WTC11 (cell line): ENCODE measurements at regions not wholly inside any gene's neighbourhood (a gene's known extent, or its start where the extent isn't known, plus 50 kb on each side); places are given as distances from the start of the nearest gene placed in this dataset.

Experiments used
- ATAC-seq: fragments of 200-7000 bp; cut with Tn5 transposase; 2 replicates; pipeline ENCODE4 v1.10.0; 2021; ENCODE audit warnings: mild to moderate bottlenecking, moderate library complexity
- CTCF ChIA-PET: fragments of 300-600 bp; sonication (Branson Sonifier 250); formaldehyde crosslinking; loops from one replicate; lab custom pipeline; 2021; ENCODE audit warnings: antibody characterized with exemption; lab: Charles Lee
- POLR2A ChIA-PET: fragments of 350-600 bp; sonication (Branson Sonifier 250); formaldehyde crosslinking; loops from one replicate; lab custom pipeline; 2021; ENCODE audit warnings: antibody characterized with exemption; lab: Charles Lee
- DNase-seq: peaks from one replicate; pipeline ENCODE4 v3.0.0; 2021; ENCODE audit warnings: low spot score
- H3K27ac Mint-ChIP-seq: 2 replicates; pipeline ENCODE4 v1.8.0; 2021; ENCODE audit warnings: mixed read lengths
- H3K27me3 Mint-ChIP-seq: 2 replicates; pipeline ENCODE4 v1.8.0; 2021; ENCODE audit warnings: low read depth, mild to moderate bottlenecking, moderate library complexity, mixed read lengths
- H3K36me3 Mint-ChIP-seq: 2 replicates; pipeline ENCODE4 v1.8.0; 2021; ENCODE audit warnings: mixed read lengths
- H3K4me1 Mint-ChIP-seq: 2 replicates; pipeline ENCODE4 v1.8.0; 2022; ENCODE audit warnings: mixed read lengths
- H3K4me3 Mint-ChIP-seq: 2 replicates; pipeline ENCODE4 v1.8.0; 2021; ENCODE audit warnings: mild to moderate bottlenecking, moderate library complexity, mixed read lengths
- H3K9me3 Mint-ChIP-seq: 2 replicates; pipeline ENCODE4 v1.8.0; 2021; ENCODE audit warnings: mixed read lengths
- ATF1 ChIP-seq: sonication (generic); formaldehyde crosslinking; IDR thresholded peaks from 2 replicates; pipeline ENCODE4 v1.8.1; 2023; ENCODE audit warnings: mild to moderate bottlenecking, moderate library complexity, missing genetic modification reagents
- ATF2 ChIP-seq: sonication (generic); formaldehyde crosslinking; IDR thresholded peaks from 2 replicates; pipeline ENCODE4 v1.8.1; 2022; ENCODE audit warnings: low read depth, missing genetic modification reagents, borderline replicate concordance
- CTCF ChIP-seq: fragments of 200-600 bp; IDR thresholded peaks from 2 replicates; pipeline ENCODE4 v1.8.0; 2022; ENCODE audit warnings: antibody characterized with exemption
- E2F5 ChIP-seq: sonication (generic); formaldehyde crosslinking; IDR thresholded peaks from 2 replicates; pipeline ENCODE4 v1.8.1; 2022; ENCODE audit warnings: mild to moderate bottlenecking, moderate library complexity, missing genetic modification reagents
- ELF4 ChIP-seq: sonication (generic); formaldehyde crosslinking; IDR thresholded peaks from 2 replicates; pipeline ENCODE4 v1.8.1; 2022; ENCODE audit warnings: low read depth, mild to moderate bottlenecking, moderate library complexity, missing genetic modification reagents
- FOXK1 ChIP-seq: sonication (generic); formaldehyde crosslinking; IDR thresholded peaks from 2 replicates; pipeline ENCODE4 v1.8.0; 2022; ENCODE audit warnings: mild to moderate bottlenecking, moderate library complexity, missing genetic modification reagents
- GRHL2 ChIP-seq: fragments of 250-450 bp; sonication (Bioruptor Pico); IDR thresholded peaks from 2 replicates; pipeline ENCODE4 v1.8.0; 2022; ENCODE audit warnings: mild to moderate bottlenecking, moderate library complexity; ENCODE audit not compliant: insufficient replicate concordance, severe bottlenecking
- HMGXB4 ChIP-seq: sonication (generic); formaldehyde crosslinking; IDR thresholded peaks from 2 replicates; pipeline ENCODE4 v1.8.1; 2023; ENCODE audit warnings: mild to moderate bottlenecking, moderate library complexity, missing genetic modification reagents
- IRF1 ChIP-seq: sonication (generic); formaldehyde crosslinking; IDR thresholded peaks from 2 replicates; pipeline ENCODE4 v1.8.0; 2023; ENCODE audit warnings: missing genetic modification reagents
- KAT7 ChIP-seq: sonication (generic); formaldehyde crosslinking; IDR thresholded peaks from 2 replicates; pipeline ENCODE4 v1.8.1; 2023; ENCODE audit warnings: missing genetic modification reagents, mild to moderate bottlenecking, borderline replicate concordance
- NFATC4 ChIP-seq: fragments of 250-450 bp; sonication (Bioruptor Pico); IDR thresholded peaks from 2 replicates; pipeline ENCODE4 v1.9.0; 2021; ENCODE audit warnings: mild to moderate bottlenecking
- PREB ChIP-seq: sonication (generic); formaldehyde crosslinking; IDR thresholded peaks from 2 replicates; pipeline ENCODE4 v1.8.1; 2022; ENCODE audit warnings: mild to moderate bottlenecking, missing genetic modification reagents, moderate library complexity, borderline replicate concordance
- RELA ChIP-seq: sonication (generic); formaldehyde crosslinking; IDR thresholded peaks from 2 replicates; pipeline ENCODE4 v1.8.1; 2022; ENCODE audit warnings: missing genetic modification reagents, mild to moderate bottlenecking, borderline replicate concordance
- SP1 ChIP-seq: sonication (generic); formaldehyde crosslinking; conservative IDR thresholded peaks from 2 replicates; pipeline ENCODE4 v1.8.1; 2022; ENCODE audit warnings: missing genetic modification reagents
- TEAD1 ChIP-seq: sonication (generic); formaldehyde crosslinking; IDR thresholded peaks from 2 replicates; pipeline ENCODE4 v1.8.0; 2022; ENCODE audit warnings: mild to moderate bottlenecking, missing genetic modification reagents
- TP53 ChIP-seq: sonication (generic); formaldehyde crosslinking; IDR thresholded peaks from 2 replicates; pipeline ENCODE4 v1.8.1; 2023; ENCODE audit warnings: mild to moderate bottlenecking, missing genetic modification reagents
- USF1 ChIP-seq: sonication (generic); formaldehyde crosslinking; IDR thresholded peaks from 2 replicates; pipeline ENCODE4 v1.8.0; 2022; ENCODE audit warnings: mild to moderate bottlenecking, missing genetic modification reagents
- ZBTB43 ChIP-seq: sonication (generic); formaldehyde crosslinking; IDR thresholded peaks from 2 replicates; pipeline ENCODE4 v1.8.1; 2023; ENCODE audit warnings: mild to moderate bottlenecking, missing genetic modification reagents
- ZMAT4 ChIP-seq: fragments of 250-450 bp; sonication (Bioruptor Pico); IDR thresholded peaks from 2 replicates; pipeline ENCODE4 v1.9.0; 2021; ENCODE audit warnings: mild to moderate bottlenecking
- ZNF138 ChIP-seq: sonication (generic); formaldehyde crosslinking; conservative IDR thresholded peaks from 2 replicates; pipeline ENCODE4 v1.8.1; 2022; ENCODE audit warnings: mild to moderate bottlenecking, moderate library complexity, missing genetic modification reagents
- ZNF219 ChIP-seq: sonication (generic); formaldehyde crosslinking; IDR thresholded peaks from 2 replicates; pipeline ENCODE4 v1.8.0; 2023; ENCODE audit warnings: missing genetic modification reagents, mild to moderate bottlenecking, borderline replicate concordance
- ZNF232 ChIP-seq: sonication (generic); formaldehyde crosslinking; IDR thresholded peaks from 2 replicates; pipeline ENCODE4 v1.8.0; 2022; ENCODE audit warnings: mild to moderate bottlenecking, missing genetic modification reagents
- ZNF317 ChIP-seq: sonication (generic); formaldehyde crosslinking; IDR thresholded peaks from 2 replicates; pipeline ENCODE4 v1.8.1; 2023; ENCODE audit warnings: low read depth, mild to moderate bottlenecking, moderate library complexity, missing genetic modification reagents, borderline replicate concordance
- ZNF416 ChIP-seq: fragments of 250-450 bp; sonication (Bioruptor Pico); IDR thresholded peaks from 2 replicates; pipeline ENCODE4 v1.9.0; 2021; ENCODE audit warnings: mild to moderate bottlenecking, inconsistent platforms
- ZSCAN18 ChIP-seq: fragments of 250-450 bp; sonication (Bioruptor Pico); IDR thresholded peaks from 2 replicates; pipeline ENCODE4 v2.1.2; 2022; ENCODE audit warnings: mild to moderate bottlenecking, moderate library complexity

GRCh38 chrX:4175221-4175620 lies 461.8 kb upstream of the PRKX start:
- Mint-ChIP-seq H3K4me3 (no peak overlapping the region), H3K36me3 (peaks cover 2% of the 10 kb centered on the region), H3K9me3 (peaks cover 28% of the 10 kb centered on the region), H3K4me1 (peaks cover 9% of the 10 kb centered on the region; the same call in 1 of the 2 replicates), H3K27me3 (no peaks in the 10 kb centered on the region; the same call in 1 of the 2 replicates), H3K27ac (no peak overlapping the region)
- POLR2A ChIA-PET, result no interaction called here
- ATAC-seq, result no peak
- no peak for TF ChIP-seq GRHL2 (CRISPR knock-in tag)
- no peak for TF ChIP-seq ZNF317
- TF ChIP-seq ZNF416 (CRISPR knock-in tag), result no peak
- no peak for TF ChIP-seq SP1 (CRISPR knock-in tag)
- no peak for TF ChIP-seq ATF1 (CRISPR knock-in tag)
- TF ChIP-seq RELA (CRISPR knock-in tag), result no peak
- TF ChIP-seq ELF4 (CRISPR knock-in tag), result no peak
- no peak for TF ChIP-seq ATF2 (CRISPR knock-in tag)
- no peak for TF ChIP-seq TP53
- TF ChIP-seq ZBTB43 (CRISPR knock-in tag), result no peak
- no peak for TF ChIP-seq ZNF232
- TF ChIP-seq E2F5 (CRISPR knock-in tag), result no peak
- CTCF ChIA-PET, result no interaction called here
- no peak for DNase-seq

GRCh38 chrX:4173743-4174142 lies 460.3 kb upstream of the PRKX start:
- no peak overlapping the region for H3K4me3 Mint-ChIP-seq
- H3K27me3 Mint-ChIP-seq, result no peaks in the 10 kb centered on the region; the same call in 1 of the 2 replicates
- peaks cover 2% of the 10 kb centered on the region for H3K36me3 Mint-ChIP-seq
- ChIA-PET POLR2A (no interaction called here), CTCF (no interaction called here)
- ATAC-seq, result no peak
- H3K4me1 Mint-ChIP-seq, result no peaks in the 10 kb centered on the region
- H3K9me3 Mint-ChIP-seq, result peaks cover 28% of the 10 kb centered on the region
- DNase-seq, result no peak
- no peak overlapping the region for H3K27ac Mint-ChIP-seq
- TF ChIP-seq HMGXB4 (CRISPR knock-in tag) (no peak), NFATC4 (CRISPR knock-in tag) (no peak), RELA (CRISPR knock-in tag) (no peak), FOXK1 (CRISPR knock-in tag) (no peak), ZNF219 (no peak), IRF1 (CRISPR knock-in tag) (no peak), CTCF (no peak), KAT7 (no peak), TEAD1 (no peak), ZNF138 (CRISPR knock-in tag) (no peak), ZSCAN18 (CRISPR knock-in tag) (no peak), PREB (CRISPR knock-in tag) (no peak), USF1 (CRISPR knock-in tag) (no peak), ZMAT4 (CRISPR knock-in tag) (no peak)
